Right atrium auricular region (tissue), 2 donors: ENCODE measurements at regions not wholly inside any gene's neighbourhood (a gene's known extent, or its start where the extent isn't known, plus 50 kb on each side); places are given as distances from the start of the nearest gene placed in this dataset.

ENCODE experiments used
- DNase-seq: peaks from one replicate; pipeline ENCODE4 v3.0.0-alpha.2; 2019; ENCODE audit warnings: low spot score
- H3K27ac ChIP-seq, 2 donors: fragments of 200-600 bp; sonication (generic); 1 replicate in 1 of 2; 2 replicates in 1 of 2; pipeline ENCODE4 v1.5.1; 2016 to 2019
- H3K27me3 ChIP-seq, 2 donors: fragments of 200-600 bp; sonication (generic); one replicate each; pipeline versions ENCODE4 v1.5.1 to v1.6.0; 2017 to 2019
- H3K36me3 ChIP-seq: fragments of 200-600 bp; sonication (generic); one replicate; pipeline ENCODE4 v1.5.1; 2016
- H3K4me1 ChIP-seq, 2 donors: fragments of 200-600 bp; sonication (generic); one replicate each; pipeline versions ENCODE4 v1.5.1 to v1.6.0; 2017 to 2019
- H3K4me3 ChIP-seq, 2 donors: fragments of 200-600 bp; sonication (generic); 1 replicate in 1 of 2; 2 replicates in 1 of 2; pipeline ENCODE4 v1.5.1; 2017 to 2019; ENCODE audit warnings: mild to moderate bottlenecking in 1 of 2, moderate library complexity in 1 of 2
- H3K9me3 ChIP-seq, 2 donors: fragments of 200-600 bp; sonication (generic); one replicate each; pipeline ENCODE4 v1.5.1; 2019
- TF ChIP-seq, protein P1 (sequence below), 2 donors: fragments of 200-600 bp; sonication (generic); IDR thresholded peaks; one replicate each; pipeline ENCODE4 v1.5.1; 2019; ENCODE audit warnings: antibody characterized with exemption in 2 of 2

DNA sequence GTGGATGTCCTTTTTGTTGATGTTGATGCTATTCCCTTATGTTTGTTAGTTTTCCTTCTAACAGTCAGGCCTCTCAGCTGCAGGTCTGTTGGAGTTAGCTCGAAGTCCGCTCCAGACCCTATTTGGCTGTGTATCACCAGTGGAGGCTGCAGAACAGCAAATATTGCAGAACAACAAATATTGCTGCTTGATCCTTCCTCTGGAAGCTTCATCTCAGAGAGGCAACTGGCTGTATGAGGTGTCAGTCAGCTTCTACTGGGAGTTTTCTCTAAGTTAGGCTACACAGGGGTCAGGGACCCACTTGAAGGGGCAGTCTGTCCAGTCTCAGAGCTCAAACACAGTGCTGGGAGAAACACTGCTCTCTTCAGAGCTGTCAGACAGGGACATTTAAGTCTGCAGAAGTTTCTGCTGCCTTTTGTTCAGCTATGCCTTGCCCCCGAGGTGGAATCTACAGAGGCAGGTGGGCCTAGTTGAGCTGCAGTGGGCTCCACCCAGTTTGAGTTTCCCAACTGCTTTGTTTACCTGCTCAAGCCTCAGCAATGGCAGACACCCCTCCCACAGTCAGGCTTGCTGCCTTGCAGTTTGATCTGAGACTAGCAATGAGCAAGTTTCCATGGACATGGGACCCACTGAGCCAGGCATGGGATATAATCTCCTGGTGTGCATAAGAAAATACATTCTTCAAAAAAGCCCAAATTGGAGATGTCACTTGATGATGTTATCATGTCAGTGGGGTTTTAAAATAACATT is 99.5 kb downstream of the KDM5D start:
- no peaks in the 10 kb centered on the region for H3K27me3 ChIP-seq
- no peak overlapping the region for H3K4me3 ChIP-seq
- no peak overlapping the region for H3K27ac ChIP-seq
- no peaks in the 10 kb centered on the region for H3K4me1 ChIP-seq
- H3K9me3 ChIP-seq, result no peaks in the 10 kb centered on the region
- no peak for DNase-seq
- no peaks in the 10 kb centered on the region for H3K36me3 ChIP-seq
- TF ChIP-seq, protein P1, sequence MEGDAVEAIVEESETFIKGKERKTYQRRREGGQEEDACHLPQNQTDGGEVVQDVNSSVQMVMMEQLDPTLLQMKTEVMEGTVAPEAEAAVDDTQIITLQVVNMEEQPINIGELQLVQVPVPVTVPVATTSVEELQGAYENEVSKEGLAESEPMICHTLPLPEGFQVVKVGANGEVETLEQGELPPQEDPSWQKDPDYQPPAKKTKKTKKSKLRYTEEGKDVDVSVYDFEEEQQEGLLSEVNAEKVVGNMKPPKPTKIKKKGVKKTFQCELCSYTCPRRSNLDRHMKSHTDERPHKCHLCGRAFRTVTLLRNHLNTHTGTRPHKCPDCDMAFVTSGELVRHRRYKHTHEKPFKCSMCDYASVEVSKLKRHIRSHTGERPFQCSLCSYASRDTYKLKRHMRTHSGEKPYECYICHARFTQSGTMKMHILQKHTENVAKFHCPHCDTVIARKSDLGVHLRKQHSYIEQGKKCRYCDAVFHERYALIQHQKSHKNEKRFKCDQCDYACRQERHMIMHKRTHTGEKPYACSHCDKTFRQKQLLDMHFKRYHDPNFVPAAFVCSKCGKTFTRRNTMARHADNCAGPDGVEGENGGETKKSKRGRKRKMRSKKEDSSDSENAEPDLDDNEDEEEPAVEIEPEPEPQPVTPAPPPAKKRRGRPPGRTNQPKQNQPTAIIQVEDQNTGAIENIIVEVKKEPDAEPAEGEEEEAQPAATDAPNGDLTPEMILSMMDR (IDR thresholded peaks at IDR 0.05), result no peak

DNA sequence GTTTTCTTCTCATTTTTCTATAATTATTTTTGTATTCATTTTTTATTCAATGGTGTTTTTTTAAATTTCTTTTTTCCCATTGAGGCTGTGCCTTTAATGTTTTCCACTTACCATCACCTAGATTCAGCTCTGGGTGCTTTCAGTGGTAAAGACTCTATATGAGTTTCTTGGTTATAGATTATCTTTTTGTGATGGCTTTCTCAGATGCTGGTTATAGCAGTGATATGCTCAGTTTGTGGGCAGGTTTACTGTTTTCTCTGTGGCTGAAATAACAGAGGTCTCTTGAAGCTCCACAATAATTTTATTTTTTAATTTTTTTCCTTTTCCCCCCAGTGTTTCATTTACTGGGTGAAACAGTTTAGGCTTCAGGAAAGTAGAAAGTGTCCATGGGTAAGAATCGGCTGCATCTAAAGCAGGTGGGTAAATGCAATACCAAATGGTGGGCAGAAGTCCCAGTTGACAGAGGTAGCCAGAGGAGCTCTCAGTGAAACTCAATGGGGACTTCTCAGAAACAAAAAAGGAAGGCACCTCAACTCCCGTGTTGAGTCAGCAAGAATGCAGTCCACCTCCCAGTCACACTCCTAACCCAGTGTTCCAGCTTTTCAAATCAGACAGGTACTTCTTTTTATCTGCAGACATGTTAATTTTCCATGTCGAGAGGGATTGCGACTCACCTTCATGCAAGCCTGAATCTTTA is 106.7 kb downstream of the KDM5D start:
- no peaks in the 10 kb centered on the region for H3K9me3 ChIP-seq
- no peak overlapping the region for H3K4me3 ChIP-seq
- H3K27ac ChIP-seq, result no peak overlapping the region
- H3K4me1 ChIP-seq, result no peaks in the 10 kb centered on the region
- H3K36me3 ChIP-seq, result no peaks in the 10 kb centered on the region
- TF ChIP-seq, protein P1 (IDR thresholded peaks at IDR 0.05), result no peak
- no peak for DNase-seq
- no peaks in the 10 kb centered on the region for H3K27me3 ChIP-seq

DNA sequence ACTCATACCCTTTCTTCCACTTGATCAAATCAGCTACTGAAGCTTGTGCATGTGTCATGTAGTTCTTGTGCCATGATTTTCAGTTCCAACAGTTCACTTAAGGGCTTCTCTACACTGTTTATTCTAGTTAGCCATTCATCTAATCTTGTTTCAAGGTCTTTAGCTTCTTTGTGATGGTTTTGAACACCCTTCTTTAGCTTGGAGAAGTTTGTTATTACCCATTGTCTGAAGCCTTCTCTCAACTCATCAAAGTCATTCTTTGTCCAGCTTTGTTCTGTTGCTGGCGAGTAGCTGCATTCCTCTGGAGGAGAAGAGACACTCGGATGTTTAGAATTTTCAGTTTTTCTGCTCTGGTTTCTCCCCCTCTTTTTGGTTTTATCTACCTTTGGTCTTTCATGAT is 115.6 kb downstream of the KDM5D start:
- H3K27me3 ChIP-seq, result no peaks in the 10 kb centered on the region
- no peaks in the 10 kb centered on the region for H3K4me1 ChIP-seq
- H3K27ac ChIP-seq, result no peak overlapping the region
- no peaks in the 10 kb centered on the region for H3K36me3 ChIP-seq
- no peak overlapping the region for H3K4me3 ChIP-seq
- no peak for DNase-seq
- TF ChIP-seq, protein P1 (IDR thresholded peaks at IDR 0.05), result no peak
- no peaks in the 10 kb centered on the region for H3K9me3 ChIP-seq

DNA sequence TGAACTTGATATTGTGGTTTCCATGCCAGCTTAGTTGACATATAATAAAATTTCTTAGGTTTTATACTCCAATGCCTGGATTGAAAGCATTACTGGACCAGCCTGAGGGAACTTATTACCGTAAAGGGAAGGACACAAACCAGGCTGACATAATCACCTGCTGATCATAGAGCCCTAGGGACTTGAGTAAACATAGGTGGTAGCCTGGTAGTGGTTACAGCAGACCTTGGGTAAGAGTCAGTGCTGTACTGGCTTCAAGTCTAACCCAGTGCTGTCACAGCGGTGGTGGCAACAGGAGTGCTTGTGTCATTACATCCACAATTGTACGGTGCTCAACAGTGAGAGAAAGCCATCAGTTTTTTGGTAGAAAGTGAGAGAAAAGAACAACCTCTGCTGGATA is 122.1 kb downstream of the KDM5D start:
- Histone ChIP-seq H3K4me3 (no peak overlapping the region), H3K9me3 (no peaks in the 10 kb centered on the region), H3K4me1 (no peaks in the 10 kb centered on the region), H3K27ac (no peak overlapping the region), H3K27me3 (no peaks in the 10 kb centered on the region), H3K36me3 (no peaks in the 10 kb centered on the region)
- TF ChIP-seq, protein P1 (IDR thresholded peaks at IDR 0.05), result no peak
- no peak for DNase-seq

DNA sequence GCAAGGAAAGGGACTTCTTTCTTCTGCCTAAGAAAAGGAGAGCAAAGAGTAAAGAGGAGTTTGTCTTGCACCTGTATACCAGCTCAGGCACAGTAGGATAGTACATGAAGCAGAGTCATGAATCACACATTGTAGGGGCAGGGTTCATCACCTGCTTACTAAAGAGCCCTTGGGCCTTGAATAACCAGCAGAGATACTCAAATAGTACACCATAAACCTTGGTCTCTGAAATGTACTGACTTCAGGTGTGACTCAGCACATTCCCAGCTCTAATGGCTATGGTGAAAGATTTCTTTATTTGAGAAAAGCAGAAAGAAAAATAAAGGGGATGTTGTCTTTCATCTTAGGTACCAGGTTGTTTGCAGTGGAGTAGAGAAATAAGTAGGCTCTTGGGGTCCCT is 122.8 kb downstream of the KDM5D start:
- Histone ChIP-seq H3K4me1 (no peaks in the 10 kb centered on the region), H3K4me3 (no peak overlapping the region), H3K27me3 (no peaks in the 10 kb centered on the region), H3K9me3 (no peaks in the 10 kb centered on the region), H3K36me3 (no peaks in the 10 kb centered on the region), H3K27ac (no peak overlapping the region)
- TF ChIP-seq, protein P1 (IDR thresholded peaks at IDR 0.05), result no peak
- no peak for DNase-seq
